B cell (primary cell): ENCODE measurements at regions not wholly inside any gene's neighbourhood (a gene's known extent, or its start where the extent isn't known, plus 50 kb on each side); places are given as distances from the start of the nearest gene placed in this dataset.

ENCODE experiments used
- ATAC-seq: fragments of 200-7000 bp; cut with Tn5 transposase; one replicate; pipeline ENCODE4 v1.10.0; 2021; ENCODE audit warnings: low read depth, mild to moderate bottlenecking, moderate number of reproducible peaks, moderate library complexity
- CTCF ChIA-PET: fragments of 350-600 bp; sonication (Branson Sonifier 250); formaldehyde crosslinking; loops from one replicate; lab custom pipeline; 2021; ENCODE audit warnings: antibody characterized with exemption, inconsistent platforms; lab: Charles Lee
- POLR2A ChIA-PET: fragments of 350-600 bp; sonication (Branson Sonifier 250); formaldehyde crosslinking; loops from one replicate; lab custom pipeline; 2021; ENCODE audit warnings: antibody characterized with exemption; lab: Charles Lee
- DNase-seq: peaks from one replicate; pipeline ENCODE4 v3.0.0; 2013
- H2AFZ ChIP-seq: 2 replicates; pipeline ENCODE4 v1.6.1; 2012; ENCODE audit warnings: mild to moderate bottlenecking, low read depth, low read length; ENCODE audit not compliant: insufficient read depth, poor library complexity, severe bottlenecking
- H3K27ac ChIP-seq, 2 donors: 1 replicate in 1 of 2; 2 replicates in 1 of 2; pipeline ENCODE4 v1.5.1; 2012 to 2013; ENCODE audit warnings: low read length in 2 of 2, mild to moderate bottlenecking in 2 of 2, moderate library complexity in 1 of 2
- H3K27me3 ChIP-seq, 4 experiments: fragments of 200-600 bp in 1 of 4; sonication (generic) in 1 of 4; replicated peaks in 1 of 4; 1 replicate in 2 of 4; 2 replicates in 2 of 4; pipeline versions ENCODE4 v1.6.1 to v1.7.0; 2013 to 2016; ENCODE audit warnings: low read length in 3 of 4, mild to moderate bottlenecking in 2 of 4, mixed read lengths in 1 of 4, moderate library complexity in 1 of 4; ENCODE audit not compliant: insufficient read depth in 4 of 4, control insufficient read depth in 3 of 4; ENCODE audit errors: control extremely low read depth in 1 of 4
- H3K36me3 ChIP-seq, 2 experiments: replicated peaks in 1 of 2; 1 replicate in 1 of 2; 2 replicates in 1 of 2; pipeline versions ENCODE4 v1.6.1 to v1.7.1; 2013; ENCODE audit warnings: low read length in 1 of 2; ENCODE audit not compliant: insufficient read depth in 2 of 2, control insufficient read depth in 1 of 2; ENCODE audit errors: control extremely low read depth in 1 of 2, extremely low read depth in 1 of 2
- H3K4me1 ChIP-seq, 2 donors: fragments of 200-600 bp in 1 of 2; sonication (generic) in 1 of 2; 1 replicate in 1 of 2; 2 replicates in 1 of 2; pipeline versions ENCODE4 v1.5.1 to v1.6.1; 2013 to 2017; ENCODE audit warnings: low read length in 2 of 2; ENCODE audit not compliant: control insufficient read depth in 2 of 2, insufficient read depth in 2 of 2
- H3K4me2 ChIP-seq: replicated peaks from 2 replicates; pipeline ENCODE3; 2012; ENCODE audit warnings: mild to moderate bottlenecking, low read depth, low read length; ENCODE audit not compliant: poor library complexity, severe bottlenecking
- H3K4me3 ChIP-seq, 5 experiments: fragments of 200-600 bp in 1 of 5; sonication (generic) in 1 of 5; 1 replicate in 3 of 5; 2 replicates in 2 of 5; pipeline versions ENCODE4 v1.5.1 to v1.7.0; 2011 to 2016; ENCODE audit warnings: low read length in 4 of 5, mild to moderate bottlenecking in 4 of 5, low read depth in 2 of 5, control low read depth in 1 of 5, moderate library complexity in 1 of 5; ENCODE audit not compliant: insufficient read depth in 1 of 5; ENCODE audit errors: control extremely low read depth in 1 of 5, extremely low read depth in 1 of 5
- H3K79me2 ChIP-seq: fragments of 200-600 bp; sonication (generic); one replicate; pipeline ENCODE4 v1.6.0; 2016; ENCODE audit warnings: low read length; ENCODE audit not compliant: control insufficient read depth, insufficient read depth
- H3K9ac ChIP-seq: fragments of 200-600 bp; sonication (generic); 2 replicates; pipeline ENCODE4 v1.6.1; 2017; ENCODE audit warnings: mild to moderate bottlenecking, low read length, moderate library complexity
- H3K9me3 ChIP-seq, 3 donors: one replicate each; pipeline versions ENCODE4 v1.6.1 to v1.7.1; 2013; ENCODE audit warnings: low read length in 2 of 3; ENCODE audit not compliant: control insufficient read depth in 2 of 3, insufficient read depth in 1 of 3; ENCODE audit errors: control extremely low read depth in 1 of 3
- H4K20me1 ChIP-seq: 2 replicates; pipeline ENCODE4 v1.6.0; 2012; ENCODE audit warnings: mild to moderate bottlenecking, low read length; ENCODE audit not compliant: insufficient read depth, control insufficient read depth, poor library complexity, severe bottlenecking
- H3K27ac Mint-ChIP-seq: one replicate; pipeline ENCODE4 v1.8.0; 2021; ENCODE audit warnings: mixed read lengths
- H3K27me3 Mint-ChIP-seq: one replicate; pipeline ENCODE4 v1.8.0; 2021; ENCODE audit warnings: mixed read lengths
- H3K4me1 Mint-ChIP-seq: one replicate; pipeline ENCODE4 v1.8.0; 2021; ENCODE audit warnings: mixed read lengths
- H3K4me3 Mint-ChIP-seq: one replicate; pipeline ENCODE4 v1.8.0; 2021; ENCODE audit warnings: mixed read lengths
- H3K9me3 Mint-ChIP-seq: one replicate; pipeline ENCODE4 v1.8.0; 2022; ENCODE audit warnings: mixed read lengths; ENCODE audit not compliant: insufficient read depth
- CTCF ChIP-seq: fragments of 200-600 bp; IDR thresholded peaks from one replicate; pipeline ENCODE4 v1.8.0; 2022; ENCODE audit warnings: antibody characterized with exemption, mild to moderate bottlenecking
- EZH2 ChIP-seq: IDR thresholded peaks from 2 replicates; pipeline ENCODE4 v1.6.1; 2012; ENCODE audit warnings: borderline replicate concordance, low read depth, mild to moderate bottlenecking, moderate library complexity, low read length; ENCODE audit not compliant: insufficient read depth, poor library complexity, severe bottlenecking
- intact Hi-C: fragments of 100-400 bp; cut with micrococcal nuclease; formaldehyde crosslinking; loops from one replicate; pipeline ENCODE4 v1.10.0; 2022

DNA sequence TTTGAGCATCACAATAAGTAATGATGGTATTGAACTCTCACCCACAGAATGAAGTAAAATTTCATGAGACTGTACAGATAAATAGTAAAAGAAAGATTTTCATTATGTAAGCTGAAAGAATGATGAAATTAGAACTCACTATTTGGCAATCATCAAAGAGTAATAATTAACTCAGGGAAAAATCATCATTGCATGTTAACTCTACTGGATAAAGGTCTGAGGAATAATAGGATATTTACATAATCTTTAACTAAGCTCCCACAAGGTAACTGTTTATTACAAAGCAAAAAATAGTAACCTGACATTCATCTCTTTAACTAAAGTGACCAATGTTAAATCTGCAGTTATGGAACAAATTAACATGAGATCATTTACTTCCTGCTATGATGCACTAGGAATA, 739.9 kb downstream of the FAM181B start:
- CTCF ChIA-PET = no interaction called here
- H3K9me3 Mint-ChIP-seq = no peaks in the 10 kb centered on the region
- POLR2A ChIA-PET = no interaction called here

More for the DNA sequence above, 739.9 kb downstream of the FAM181B start:
- Mint-ChIP-seq H3K27ac (no peak overlapping the region), H3K4me1 (no peaks in the 10 kb centered on the region), H3K27me3 (no peaks in the 10 kb centered on the region), H3K4me3 (no peak overlapping the region)
- Histone ChIP-seq H3K9ac (no peak overlapping the region), H3K27me3 (no peaks in the 10 kb centered on the region), H3K79me2 (no peaks in the 10 kb centered on the region), H3K27ac (no peak overlapping the region), H3K9me3 (peaks cover 0 to 13% (median 0%) of the 10 kb centered on the region in 3 donors), H3K4me3 (no peak overlapping the region), H3K4me1 (no peaks in the 10 kb centered on the region), H3K4me2 (no peak overlapping the region), H3K36me3 (no peaks in the 10 kb centered on the region), H4K20me1 (no peaks in the 10 kb centered on the region), H2AFZ (no peak overlapping the region)
- DNase-seq (no peak), ATAC-seq (no peak)
- intact Hi-C loops = no loop called here
- TF ChIP-seq CTCF (no peak), EZH2 (no peak)
